ENCODE measurements at regions not wholly inside any gene's neighbourhood (a gene's known extent, or its start where the extent isn't known, plus 50 kb on each side); places are given as distances from the start of the nearest gene placed in this dataset.
"Not testable (repeated sequence)": the region's sequence is repeated elsewhere in the genome, so short reads cannot be mapped to it uniquely, and the experiment has no call there.

DNA sequence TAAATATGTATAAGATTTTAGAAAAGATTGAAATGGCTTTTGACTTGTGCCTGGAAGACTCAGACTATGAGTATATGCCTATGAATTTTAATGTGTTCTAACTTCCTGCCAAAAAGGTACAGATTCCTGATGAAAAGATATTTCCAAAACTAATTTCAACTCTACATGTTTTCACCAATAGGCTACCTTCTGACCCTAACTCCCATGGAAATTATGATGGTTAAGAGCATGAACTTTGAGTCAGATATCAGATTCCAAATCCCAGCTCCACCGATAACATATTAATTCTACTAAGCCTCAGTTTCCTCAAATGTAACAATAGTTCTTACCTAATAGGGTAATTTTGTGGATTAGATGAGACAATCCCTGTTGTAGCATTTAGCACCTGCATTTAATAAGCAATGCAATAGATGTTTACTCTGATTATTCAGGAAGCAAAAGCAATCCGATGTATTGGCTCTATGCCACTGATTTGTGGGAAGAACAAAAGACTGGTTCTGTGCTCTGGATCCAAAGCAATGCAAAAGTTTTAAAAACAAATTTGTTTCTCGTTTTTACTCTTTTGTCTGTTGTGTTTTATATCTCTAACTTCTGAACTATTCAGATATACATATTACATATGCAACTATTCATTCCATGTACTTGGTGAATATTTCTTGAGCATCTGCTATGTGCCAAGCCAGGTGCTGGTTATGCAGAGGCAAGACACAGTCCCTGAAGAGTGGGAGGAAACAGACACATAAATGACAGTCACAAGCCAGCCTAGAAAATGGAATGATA, 115.4 kb downstream of the GATA6 start:
- DNase-seq (ENCODE audit: low read depth, low spot score): no peak

- DNase-seq (ENCODE audit: low read depth, low spot score): not testable (repeated sequence)
Observed at GRCh38 chr18:22283855-22284254, 114.5 kb downstream of the GATA6 start.

DNA sequence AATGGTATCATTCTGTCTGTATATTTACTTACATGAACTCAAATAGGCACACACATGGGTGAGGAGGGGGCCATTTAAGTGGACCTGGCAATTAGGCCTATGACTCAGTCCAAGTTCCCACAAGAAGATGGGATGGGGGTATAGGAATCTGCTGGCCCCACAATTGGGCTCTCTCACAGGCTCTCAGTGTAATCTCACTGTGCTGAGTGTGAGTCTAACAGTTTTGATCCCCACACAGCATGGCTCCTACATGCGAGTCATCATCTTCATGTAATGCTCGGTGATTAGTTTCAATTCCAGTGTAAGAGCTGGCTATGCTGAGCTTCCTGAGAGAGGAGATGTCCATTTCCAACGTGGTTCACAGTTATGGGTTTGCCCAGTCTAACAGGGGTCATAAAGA, 114.0 kb downstream of the GATA6 start:
- no peak for DNase-seq (ENCODE audit: low read depth, low spot score)

GRCh38 chr18:22283116-22283395, 113.7 kb downstream of the GATA6 start:
- DNase-seq (ENCODE audit: low read depth, low spot score): no peak

GRCh38 chr18:22282311-22283115, 113.1 kb downstream of the GATA6 start:
- DNase-seq (ENCODE audit: low read depth, low spot score): peak; percentile 26

DNA sequence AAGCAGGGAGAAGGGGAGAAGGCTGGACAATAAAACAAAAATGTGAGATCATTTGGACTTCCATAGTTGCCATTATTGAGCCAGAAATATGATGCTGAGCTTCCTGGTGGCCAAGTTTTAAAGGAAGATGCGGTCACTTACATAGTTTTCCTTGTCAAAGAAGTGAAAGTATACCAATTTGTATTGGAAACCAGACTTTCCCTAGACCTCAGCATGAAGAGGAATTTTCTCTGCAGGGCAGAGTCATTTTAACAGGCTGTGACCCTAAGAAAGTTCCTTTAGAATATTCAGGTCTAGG, 111.0 kb downstream of the GATA6 start:
- no peak for DNase-seq (ENCODE audit: low read depth, low spot score)

DNA sequence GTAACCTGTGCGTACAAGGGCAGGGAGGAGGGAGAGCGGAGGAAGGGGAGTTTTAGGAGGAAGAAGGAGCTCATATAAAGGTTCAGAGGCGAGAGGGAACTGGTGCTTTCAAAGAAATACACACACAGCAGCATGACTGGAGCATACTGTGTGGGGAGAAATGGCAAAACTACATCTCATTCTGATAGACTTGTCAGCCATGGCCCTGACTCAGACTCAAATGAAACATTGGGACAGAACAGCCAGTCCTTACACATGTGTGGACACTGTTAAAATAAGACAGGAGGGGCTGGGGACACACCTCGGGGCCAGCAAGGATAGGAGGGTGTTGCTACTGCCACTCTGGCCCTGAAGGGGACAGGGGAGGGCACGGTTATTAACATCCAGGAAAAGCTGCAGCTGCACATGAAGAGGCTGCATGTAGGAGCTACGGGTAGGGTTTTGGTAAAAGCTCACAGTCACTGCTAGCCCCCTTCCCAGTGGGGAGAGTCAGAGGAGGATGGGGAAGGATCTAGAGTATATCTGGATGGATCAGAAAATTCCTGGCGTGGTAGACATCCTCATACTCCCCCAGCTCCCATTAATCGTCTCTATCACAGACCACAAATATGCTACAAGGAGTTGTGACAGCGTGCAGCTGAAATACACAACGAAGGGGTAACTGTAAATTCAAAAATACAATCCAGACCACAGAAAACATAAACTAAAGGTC, 110.5 kb downstream of the GATA6 start:
- no peak for DNase-seq (ENCODE audit: low read depth, low spot score)

DNA sequence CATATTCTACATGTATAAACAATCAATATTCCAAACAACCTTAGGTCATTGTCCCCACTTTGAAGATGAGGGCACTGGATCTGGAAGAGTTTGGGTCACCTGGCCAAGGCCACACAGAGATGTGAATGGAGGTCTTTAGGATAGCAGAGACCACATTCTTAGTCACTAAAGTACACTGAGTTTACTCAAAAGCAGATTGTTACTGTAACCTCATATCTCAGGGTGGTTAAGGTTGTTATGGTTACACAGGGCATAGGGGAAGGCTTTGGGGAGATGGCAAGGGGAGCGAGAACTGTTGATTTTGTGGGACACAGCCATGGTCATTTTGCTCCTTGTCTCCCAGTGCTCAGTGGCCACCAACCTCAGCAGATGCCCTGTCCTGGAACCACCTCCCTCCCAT, 109.4 kb downstream of the GATA6 start:
- no peak for DNase-seq (ENCODE audit: low read depth, low spot score)

DNA sequence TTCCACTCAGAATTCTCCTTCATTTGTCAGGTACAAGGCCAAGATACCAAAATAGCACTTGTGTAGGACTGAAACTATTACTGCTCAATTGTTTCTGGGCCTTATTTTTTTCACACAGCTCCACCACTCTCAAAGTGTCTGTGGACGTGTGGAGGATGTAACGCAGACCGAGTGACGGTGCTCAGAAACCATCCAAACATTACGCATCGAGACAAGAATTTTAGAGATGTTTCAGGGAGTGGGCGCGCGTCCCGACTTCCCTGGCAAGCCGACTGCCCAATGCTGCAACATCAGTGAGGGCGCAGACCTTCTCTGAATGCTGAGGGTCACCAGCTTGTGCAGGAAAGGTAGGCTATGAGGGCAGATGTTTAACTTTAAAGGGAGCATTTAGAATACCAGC, 108.4 kb downstream of the GATA6 start:
- DNase-seq (ENCODE audit: low read depth, low spot score): no peak

GRCh38 chr18:22276334-22276713, 106.9 kb downstream of the GATA6 start:
- DNase-seq (ENCODE audit: low read depth, low spot score): no peak

- DNase-seq (ENCODE audit: low read depth, low spot score): no peak
Observed at GRCh38 chr18:22275706-22276333, 106.4 kb downstream of the GATA6 start.

DNA sequence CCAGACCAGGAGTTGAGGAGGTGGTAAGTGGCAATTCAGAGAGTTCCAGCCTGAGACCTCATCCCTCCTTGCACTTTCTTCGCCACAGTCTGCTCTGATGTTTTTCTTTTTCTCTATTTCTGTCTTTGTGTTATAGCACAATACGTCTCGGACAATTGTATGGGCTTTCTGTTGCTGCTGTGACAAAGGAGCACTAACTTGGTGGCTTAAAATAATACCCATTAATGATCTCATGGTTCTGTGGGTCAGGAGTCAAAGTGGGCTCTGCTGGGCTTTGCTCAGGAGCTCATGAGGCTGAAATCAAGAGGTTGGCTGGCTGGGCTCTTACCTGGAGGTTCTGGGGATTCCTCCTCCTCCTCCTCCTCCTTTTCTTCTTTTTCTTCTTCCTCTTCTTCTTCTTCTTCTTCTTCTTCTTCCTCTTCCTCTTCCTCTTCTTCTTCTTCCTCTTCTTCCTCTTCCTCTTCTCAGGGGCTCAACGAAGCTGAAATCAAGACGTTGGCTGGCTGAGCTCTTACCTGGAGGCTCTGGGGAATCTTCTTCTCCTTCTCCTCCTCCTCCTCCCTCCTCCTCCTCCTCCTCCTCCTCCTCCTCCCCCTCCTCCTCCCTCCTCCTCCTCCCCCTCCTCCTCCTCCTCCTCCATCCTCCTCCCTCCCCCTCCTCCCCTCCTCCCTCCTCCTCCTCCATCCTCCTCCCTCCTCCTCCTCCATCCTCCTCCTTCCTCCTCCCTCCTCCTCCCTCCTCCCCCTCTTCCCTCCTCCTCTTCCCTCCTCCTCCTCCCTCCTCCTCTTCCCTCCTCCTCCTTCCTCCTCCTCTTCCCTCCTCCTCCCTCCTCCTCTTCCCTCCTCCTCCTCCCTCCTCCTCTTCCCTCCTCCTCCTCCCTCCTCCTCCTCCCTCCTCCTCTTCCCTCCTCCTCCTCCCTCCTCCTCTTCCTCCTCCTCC, 104.0 kb downstream of the GATA6 start:
- no peak for DNase-seq (ENCODE audit: low read depth, low spot score)

DNA sequence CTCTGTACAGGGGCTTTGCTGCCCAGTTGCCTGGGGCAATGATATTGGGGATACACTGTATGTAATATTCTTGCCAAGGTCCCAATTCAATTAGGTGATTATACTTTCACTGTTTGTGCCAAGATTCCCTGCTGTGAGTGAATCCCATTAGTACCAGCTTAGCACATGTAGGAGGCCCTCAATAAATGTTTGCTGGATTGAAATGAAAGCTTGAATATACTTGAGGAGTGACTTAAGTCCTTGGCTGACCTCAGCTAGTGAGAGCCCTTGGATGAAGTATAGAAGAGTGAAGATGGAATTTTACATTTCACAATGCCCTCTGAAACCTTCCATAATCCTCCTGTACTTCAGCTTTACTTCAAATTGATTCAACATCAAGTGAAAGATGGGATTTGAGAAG, 102.9 kb downstream of the GATA6 start:
- no peak for DNase-seq (ENCODE audit: low read depth, low spot score)

- no peak for DNase-seq (ENCODE audit: low read depth, low spot score)
Observed at GRCh38 chr18:22271030-22271429, 101.6 kb downstream of the GATA6 start.

GRCh38 chr18:22268641-22269128, 99.3 kb downstream of the GATA6 start:
- DNase-seq (ENCODE audit: low read depth, low spot score): no peak

DNA sequence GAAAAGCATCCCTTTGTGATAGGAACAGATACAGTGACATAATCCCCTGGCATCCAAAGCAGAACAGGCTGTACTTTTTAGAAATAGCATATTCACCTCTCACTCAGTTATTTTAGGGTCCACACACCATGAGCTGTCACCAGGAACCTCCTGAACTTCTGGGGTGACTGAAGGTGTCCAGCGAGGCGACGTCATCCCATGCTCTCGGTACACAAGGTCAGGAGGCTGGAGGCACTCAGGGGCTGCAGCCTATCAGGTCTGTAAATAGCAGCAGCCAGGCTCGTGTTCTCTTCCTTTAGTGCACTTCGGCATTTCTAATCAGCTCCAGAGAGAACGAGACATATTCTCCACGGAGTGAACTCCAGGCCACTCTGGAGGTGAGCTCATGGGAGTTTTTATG, 98.3 kb downstream of the GATA6 start:
- DNase-seq (ENCODE audit: low read depth, low spot score): no peak

- no peak for DNase-seq (ENCODE audit: low read depth, low spot score)
Observed at GRCh38 chr18:22267225-22267624, 97.8 kb downstream of the GATA6 start.

DNA sequence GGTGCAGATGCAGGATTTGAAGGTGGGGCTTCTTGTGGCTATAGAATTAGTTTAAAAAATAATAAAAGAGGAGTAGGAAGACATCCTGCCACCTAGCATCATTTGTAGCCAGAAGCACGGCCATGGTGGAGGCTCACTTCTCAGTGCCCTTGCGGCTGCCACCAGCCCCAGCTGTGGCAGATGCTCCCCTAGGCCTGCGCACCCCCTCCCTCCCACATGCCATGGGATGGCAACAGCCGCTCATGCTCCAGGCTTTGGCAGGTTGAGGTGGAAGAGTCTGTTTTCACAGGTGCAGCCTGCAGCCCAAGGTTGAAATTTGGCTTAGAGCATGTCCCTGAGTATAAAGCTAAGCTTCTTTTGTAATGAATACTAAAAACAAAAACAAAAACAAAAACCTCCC, 96.4 kb downstream of the GATA6 start:
- DNase-seq (ENCODE audit: low read depth, low spot score): no peak

- no peak for DNase-seq (ENCODE audit: low read depth, low spot score)
Observed at GRCh38 chr18:22260208-22260820, 90.9 kb downstream of the GATA6 start.

DNA sequence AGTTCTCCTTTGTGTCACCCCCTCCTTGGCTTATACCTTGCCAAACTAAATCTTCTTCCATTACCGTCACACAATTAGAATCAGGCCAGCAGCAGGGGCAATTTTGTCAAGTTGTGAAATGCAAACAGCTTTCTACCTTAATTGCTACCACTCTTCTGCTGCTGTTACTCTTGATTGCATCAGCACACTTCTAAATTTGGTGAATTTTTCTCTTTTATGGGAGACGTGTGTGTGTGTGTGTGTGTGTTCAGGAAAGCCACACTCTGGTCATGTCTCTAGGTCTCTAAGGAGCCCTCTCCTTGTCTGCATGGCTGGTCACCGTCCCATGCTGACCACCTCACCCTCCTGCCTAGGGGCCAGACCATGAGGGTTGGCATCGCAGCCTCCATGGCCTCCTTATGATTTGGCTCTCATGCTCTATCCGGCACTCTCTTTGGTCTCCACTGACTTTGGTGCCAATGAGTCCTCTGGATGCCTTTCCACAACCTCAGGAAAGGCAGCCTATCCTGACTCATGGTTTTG, 87.7 kb downstream of the GATA6 start:
- no peak for DNase-seq (ENCODE audit: low read depth, low spot score)

- no peak for DNase-seq (ENCODE audit: low read depth, low spot score)
Observed at GRCh38 chr18:22254088-22254487, 84.7 kb downstream of the GATA6 start.

Data from brain pericyte (primary cell).